Activated T-cell treated with anti-CD3 and anti-CD28 coated beads for 24 hours (primary cell): ENCODE measurements at regions not wholly inside any gene's neighbourhood (a gene's known extent, or its start where the extent isn't known, plus 50 kb on each side); places are given as distances from the start of the nearest gene placed in this dataset.

Source experiments
- DNase-seq: peaks from one replicate; pipeline ENCODE4 v3.0.0-alpha.2; 2020; ENCODE audit warnings: low read depth

DNA sequence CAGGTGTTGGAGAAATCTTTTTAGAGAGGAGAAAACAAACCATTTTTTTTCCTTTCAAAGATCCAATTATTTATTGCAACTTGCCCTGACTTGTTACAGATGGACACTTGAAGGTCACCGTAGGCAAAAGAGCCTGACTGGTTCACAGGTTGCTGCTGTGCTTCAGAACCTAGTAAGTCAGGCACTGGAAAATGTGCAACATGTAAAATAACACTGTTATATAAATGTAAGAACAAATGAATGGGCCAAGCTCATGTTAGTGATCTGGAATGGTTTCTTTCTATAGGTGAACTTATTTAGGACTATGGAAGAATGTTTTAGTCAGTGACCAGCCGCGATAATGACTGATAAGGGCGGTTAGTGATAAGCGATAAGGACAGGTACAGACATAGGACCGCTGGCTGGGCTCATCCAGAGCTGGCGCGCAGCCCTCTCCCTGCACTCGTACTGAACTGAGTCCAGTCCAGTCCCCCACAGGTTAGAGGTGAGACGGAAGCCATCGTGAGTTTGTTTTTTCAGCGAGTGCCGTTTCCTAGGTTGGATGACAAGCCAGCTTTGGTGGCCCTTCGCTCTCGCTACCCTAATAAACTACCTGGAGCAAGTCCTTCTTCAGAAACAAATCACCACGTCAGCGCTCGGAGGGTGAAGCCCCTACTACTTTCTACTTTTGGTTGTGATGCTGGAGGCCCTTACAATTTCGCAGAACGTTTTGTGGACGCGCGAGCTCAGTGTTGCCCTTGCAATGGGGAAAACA is 94.4 kb upstream of the PRDM1 start:
- peak; percentile 16 for DNase-seq

DNA sequence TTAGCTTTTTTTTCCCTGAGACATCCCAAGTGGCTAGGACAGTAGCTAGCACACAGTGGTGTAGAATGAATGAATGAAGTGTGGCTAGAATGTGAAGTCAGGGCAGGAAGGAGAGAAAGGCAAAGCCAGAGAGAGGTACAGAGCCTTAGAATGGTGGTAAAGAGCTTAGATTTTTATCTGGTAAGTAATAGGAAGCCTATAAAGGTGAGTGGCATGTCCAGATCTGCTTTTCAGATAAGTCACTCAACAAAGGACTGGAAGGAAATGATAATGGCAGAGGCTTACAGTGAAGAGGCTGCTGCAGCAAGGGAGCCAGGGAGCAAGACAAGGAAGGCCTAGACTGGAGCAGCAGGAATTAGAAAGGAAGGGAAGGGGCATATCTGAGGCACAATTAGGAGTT is 96.0 kb upstream of the PRDM1 start:
- no peak for DNase-seq

DNA sequence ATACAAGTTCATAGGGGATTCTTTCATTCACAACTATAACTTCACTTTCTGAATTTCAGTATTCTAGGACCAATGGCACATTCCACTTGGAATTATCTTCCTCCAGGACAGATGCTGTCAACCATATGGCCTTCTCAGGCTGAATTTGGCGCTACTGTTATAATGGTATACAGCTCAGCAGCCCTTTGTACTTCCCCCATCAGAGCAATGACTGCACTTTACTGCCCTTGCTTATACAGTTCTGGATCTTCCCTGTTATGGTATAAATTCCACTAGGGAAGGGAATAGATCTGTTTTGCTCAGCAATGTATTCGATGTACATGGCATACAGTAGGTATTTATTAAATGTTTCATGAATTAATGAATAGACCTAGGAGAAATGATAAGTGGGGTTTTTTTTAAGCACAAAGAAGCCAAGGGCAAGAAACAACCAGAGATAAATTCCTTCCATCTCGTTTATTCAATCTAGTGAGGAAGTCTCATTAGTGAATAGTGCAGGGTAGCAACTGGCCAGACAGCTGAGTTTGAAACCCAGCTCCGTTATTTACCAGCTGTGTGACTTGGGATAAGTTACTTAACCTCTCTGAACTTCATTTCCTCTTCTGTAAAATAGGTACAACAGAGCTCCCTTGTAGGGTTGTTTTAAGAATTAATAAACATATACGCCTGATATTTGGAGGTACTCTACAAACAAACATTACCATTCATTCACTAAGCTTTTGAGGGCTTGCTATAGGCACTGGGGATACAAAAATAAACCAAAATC is 97.1 kb upstream of the PRDM1 start:
- no peak for DNase-seq

DNA sequence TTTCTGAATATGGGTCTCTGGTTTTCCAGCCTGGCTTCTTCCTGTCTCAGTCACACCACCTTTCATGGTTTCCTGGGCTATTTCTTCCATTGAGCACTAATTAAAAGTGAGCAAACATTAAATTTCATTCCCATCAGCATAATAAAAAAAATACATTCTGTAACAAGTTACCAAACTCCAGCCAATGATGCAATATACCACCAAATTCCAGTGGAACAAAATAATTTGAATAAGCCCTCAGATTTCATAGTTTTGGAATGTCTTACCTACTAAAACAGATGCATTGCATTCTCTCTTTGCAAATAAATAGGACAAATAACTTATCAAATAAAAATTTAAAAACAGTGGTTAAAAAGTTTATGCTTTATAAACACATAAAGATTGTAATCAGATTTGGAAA is 97.8 kb upstream of the PRDM1 start:
- no peak for DNase-seq

DNA sequence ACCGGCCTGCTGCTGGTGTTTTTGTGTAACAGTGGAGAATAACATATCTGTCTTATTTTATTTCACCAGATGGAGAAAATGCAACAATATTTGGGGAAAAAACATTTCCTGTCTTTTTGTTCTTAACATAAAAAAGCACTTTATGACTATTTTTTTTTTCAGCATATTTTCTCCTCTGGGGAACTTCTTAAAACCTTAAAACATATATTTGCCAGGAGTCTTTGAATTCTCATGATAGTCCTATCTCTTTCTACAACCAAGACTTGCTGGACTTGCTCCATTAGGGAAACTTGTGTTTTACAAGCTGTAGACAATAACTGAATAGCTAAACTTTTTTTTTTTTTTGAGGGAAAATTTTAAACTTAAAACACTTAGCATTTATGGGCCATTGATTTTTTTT is 98.6 kb upstream of the PRDM1 start:
- no peak for DNase-seq

DNA sequence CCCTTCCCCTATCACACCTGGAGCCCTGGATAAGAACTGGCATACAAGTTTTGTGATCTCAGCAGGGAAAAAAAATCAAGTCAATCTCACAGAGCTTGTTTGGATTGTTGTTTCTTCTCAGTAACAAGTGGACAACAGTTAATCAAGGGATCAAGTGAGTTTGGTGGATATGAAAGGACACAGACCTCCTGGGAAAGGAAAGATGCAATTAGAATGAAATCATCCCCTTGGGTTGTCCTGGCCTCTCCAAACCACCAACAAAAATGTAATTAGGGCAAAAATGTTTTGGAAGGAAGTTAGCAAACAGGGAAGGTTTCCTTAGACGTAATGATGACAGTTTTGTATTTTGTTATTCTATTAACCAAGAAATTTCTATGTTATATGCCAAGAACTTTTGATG is 99.1 kb upstream of the PRDM1 start:
- no peak for DNase-seq

DNA sequence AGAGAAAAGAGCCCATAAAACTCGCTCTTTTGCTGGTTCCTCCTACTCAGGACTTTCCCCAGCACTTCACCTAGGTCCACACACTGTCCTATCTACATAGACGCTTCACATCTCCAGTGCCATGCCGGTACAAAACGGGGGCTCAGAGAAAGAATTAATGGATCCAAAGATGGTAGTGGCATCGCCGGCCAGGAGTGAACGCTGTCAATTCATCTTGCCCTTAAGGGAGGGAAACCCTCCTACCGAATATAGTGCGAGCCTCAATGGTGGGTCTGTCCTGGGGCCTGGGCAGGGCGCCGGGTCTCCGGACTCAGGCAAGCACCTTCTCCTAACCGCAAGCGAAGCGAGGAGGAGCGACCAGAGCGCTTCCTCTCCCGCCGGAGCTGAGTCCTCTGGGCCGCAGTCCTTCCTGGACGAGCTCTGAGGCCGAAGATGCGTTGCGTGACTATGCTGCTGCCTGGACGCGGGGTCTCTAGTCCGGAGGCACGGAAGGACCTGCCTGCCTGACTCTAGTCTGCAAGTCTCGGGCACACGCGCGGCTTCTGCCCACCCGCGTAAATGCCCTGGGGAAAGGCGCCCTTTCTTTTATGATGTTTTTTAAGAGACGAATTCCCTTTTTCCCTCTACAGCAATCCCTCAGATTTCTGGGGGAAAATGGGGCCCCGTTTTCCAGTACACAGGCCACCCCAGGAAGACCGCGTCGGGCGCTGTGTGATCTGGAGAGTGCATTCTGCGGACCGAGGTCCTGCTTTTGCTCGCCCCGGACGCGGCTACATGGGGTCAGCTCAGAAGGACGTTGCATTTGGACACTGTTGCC is 100.1 kb upstream of the PRDM1 start:
- no peak for DNase-seq

DNA sequence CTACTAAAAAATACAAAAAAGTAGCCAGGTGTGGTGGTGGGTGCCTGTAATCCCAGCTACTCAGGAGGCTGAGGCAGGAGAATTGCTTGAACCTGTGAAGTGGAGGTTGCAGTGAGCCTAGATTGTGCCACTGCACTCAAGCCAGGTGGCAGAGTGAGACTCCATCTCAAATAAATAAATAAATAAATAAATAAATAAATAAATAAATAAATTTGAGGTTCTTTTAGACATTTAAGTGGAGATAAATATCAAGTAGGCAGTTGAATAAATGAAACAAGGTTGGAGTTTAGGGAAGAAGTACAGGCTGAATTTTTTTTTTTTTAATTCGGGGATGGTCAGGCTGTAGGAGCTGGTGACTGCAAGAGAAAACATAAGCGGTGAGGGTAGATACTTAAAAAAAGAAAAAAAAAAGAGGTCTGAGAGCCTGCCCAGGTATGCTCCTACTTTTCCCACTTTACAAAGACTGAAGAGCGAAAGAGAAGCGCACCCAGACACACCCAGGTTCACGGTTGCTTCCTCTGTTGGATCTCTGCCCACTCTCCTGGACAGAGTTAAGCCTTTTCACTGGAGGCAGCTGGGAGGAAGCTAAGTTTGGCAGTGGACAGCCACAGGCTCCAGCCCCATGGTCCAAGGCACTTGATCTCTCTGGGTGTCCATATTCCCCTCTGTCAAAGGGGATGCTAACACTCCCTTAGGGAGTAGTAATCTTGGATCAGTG is 100.9 kb upstream of the PRDM1 start:
- no peak for DNase-seq

DNA sequence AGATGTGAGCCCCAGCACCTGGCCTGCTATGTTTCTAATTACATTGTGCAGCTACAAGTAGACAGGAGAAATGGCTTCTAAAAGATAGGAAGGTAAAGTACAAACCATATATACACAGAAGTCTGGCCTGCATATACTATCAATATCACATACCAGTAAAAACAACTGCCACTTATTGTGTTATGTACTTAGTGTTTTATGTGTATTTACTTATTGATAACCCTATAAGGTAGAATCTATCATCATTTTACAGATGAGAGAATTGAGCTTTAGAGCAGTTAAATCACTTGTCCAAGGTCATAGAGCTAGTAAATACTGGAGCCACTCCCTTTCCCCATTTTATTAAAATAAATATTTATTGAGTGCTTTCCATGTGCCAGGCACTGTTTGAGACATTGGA is 102.4 kb upstream of the PRDM1 start:
- no peak for DNase-seq

DNA sequence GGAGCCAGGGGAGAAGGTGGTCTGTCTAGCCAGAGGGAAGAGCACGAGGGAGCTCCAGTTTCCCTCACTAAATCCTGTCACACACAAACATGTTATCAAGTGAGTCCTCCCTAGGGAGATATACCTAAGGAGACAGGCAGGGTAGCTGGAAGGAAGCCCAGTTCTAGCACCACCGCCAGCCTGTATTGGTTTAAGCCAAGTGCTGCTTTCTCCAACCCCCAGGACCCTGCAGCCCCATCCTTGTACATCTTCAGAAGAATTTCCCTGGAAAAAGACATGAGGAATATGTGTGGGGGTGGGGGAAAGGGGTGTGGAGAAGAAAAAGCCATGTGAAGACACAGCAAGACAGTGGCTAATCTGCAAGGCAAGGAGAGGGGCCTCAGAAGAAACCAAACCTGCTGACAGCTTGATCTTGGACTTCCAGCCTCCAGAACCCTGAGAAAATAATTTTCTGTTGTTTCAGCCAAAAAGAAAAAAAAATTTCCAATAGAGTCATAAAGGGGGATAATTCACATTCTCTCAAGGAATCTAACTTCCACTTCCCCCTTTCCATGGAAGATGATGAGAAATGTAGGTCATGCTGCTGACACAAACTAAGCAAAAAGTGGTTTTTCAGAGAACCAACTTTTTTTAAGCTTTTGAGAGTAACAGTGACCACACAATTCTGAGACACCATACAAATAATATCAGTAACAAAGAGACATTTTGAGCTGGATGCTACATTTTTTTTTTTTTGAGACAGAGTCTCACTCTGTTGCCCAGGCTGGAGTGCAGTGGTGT is 103.2 kb upstream of the PRDM1 start:
- no peak for DNase-seq

DNA sequence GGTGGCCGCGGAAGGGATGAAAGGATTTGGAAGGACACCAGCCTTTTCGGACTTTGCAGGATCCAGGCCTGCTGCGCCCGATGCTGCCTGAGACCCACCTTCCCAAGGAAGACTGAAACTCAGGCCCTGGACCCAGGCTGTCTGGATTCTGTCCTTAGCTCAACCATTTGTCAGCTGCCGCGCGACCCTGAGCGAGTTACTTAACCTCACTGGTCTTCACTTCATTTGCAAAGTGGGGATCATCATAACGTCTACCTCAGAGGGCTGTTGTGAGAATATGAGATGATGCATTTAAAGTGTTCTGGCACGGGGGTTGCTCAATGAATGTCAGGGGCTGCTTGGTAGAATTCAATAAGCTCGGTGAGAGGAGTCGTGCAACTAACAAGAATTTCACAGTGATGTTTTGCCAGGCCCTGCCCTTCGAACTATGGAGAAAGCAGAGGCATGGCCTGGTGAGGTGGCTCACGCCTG is 104.2 kb upstream of the PRDM1 start:
- no peak for DNase-seq

DNA sequence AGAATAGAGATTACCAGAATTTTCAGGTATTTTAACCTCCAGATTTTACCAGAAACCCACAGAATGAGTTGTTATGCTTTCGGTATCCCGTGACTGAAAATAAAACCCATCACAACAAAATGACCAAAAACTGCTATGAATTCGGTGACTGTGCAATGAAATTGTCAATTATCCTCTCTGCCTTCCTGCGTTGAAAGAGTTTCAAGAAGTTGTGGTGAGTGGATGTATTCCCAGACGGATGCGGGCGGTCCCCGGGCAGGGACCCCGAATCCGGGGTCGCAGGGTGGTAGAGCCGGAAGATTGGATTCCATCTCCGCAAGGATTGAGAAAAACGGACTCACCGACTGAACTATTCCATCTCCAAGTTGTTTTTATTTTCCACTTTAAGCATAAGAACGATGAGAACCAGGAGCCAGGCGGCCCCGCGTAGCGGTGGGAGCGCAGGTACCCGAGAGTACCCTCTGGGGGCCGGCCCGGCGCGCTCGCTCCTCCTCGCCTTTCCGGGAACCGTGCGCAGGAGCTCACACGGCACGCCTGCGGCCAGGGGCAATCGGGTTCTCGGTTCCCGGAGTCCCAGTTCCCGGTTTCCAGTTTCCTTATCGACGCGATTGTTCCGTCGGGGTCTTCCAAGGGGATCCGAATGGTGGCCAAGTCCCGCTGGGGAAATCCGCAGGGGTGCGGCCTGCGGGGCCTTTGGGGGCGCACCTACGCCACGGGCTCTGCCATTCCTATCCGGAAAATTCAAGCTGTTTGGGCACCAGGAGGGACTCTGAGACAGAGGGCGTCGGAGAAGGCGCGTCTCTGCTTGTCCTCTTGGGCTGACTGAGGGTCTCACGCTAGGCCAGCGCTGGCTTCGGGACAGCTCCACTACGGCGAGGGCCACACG is 104.9 kb upstream of the PRDM1 start:
- DNase-seq = no peak

DNA sequence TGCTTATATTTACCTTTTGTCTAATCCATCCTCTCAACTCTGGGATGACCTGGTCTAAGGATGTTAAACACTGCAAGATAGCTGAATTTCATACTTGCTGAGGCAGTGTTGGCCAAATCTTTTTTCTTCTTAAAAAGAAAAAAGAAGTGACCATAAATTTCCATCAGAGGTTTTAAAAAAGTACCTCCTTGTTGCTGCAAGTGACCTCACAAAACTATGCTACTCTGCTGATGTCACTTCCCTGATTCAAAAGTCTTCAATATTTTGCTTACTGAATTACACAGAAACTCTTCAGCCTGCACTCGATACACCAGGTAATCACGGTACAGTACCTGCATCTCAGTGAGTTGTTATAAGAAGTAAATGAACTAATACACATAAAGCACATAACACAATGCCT is 107.2 kb upstream of the PRDM1 start:
- no peak for DNase-seq

DNA sequence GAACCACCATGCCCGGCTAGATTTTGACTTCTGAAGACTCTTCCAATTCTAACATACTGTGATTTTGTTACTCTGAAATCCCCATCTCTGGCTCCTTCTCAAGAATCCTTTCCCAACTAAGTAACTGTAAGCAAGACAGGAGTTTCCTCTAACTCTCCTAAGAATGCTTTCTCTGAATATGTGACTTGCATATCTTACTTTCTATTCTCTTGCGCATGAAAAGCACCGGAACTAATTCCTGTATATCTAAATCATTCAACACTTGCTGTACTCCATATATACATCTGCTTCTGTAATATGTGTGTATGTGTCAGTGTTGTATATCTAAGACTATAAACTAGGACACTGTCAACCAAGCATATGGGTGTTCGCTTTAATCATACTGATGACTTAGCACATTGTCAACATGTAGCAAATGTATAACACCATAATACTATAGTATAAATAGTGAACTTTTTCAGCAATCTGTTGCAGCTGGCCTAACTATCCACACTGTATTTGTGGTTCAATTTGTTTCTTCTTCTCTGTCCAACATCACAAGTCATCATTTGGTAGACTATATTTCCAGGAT is 108.1 kb upstream of the PRDM1 start:
- DNase-seq = no peak

DNA sequence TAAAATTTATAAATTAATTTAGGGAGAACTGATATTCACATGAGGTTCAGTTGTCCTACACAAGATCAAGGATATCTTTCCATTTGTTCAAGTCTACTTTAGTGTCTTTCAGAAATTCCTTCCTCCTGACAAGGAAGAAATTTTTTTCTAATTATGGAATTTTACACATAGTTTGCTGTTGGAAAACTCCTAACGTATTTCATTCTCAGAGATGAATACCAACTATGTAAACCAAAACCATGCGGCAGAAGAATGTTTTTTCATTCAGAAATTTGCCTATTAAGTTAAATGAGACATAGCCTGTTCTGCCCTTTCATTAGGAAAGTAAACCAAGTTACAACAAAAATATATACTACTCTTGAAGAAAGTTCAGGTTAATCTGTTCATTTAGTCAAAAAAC is 111.2 kb upstream of the PRDM1 start:
- no peak for DNase-seq

DNA sequence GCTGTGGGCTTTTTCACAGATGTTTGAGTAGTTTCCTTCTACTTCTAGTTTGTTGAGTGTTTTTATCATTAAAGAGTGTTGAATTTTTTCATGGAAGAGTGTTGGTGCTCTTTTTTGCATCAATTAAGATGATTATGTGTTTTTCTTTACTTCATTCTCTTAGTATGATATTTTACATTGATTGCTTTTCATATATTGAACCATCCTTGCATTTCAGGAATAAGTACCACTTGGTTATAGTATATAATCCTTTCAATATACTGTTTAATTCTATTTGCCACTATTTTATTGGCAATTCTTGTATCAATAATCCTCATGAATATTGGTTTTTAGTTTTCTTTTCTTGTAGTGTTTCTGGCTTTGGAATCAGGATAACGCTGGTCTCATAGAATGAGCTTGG is 113.7 kb upstream of the PRDM1 start:
- DNase-seq = no peak

DNA sequence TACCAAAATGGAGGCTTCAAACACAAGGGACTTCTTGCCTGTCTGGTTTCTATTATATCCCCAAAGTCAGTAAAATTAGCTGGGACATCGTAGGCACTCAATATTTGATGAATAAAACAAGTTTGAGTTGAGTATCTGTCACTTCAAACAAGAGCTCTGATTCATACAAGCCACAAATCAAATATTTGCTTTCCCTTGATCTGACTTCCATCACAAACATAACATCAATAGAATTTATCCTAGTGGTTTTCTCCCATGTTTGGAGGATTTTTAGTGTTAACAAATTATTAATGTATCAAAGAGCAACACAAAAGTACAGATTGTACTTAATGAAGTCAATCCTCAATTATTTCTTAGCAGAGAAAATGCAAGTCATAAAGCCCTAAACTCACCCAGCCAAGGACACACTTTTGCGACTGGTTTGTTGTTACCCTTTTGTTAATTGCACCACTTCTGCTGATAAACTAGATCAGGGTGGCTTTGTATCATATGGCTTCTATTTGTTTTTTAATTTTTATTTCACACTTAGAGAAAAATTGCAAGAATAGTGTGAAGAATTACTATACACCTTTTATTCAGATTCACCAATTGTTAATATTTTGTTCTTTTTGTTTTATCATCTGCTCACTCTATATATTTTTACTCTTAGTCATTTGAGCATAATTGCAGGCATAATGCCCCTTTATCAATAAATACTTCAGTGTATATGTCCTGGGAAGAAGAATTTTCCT is 117.4 kb upstream of the PRDM1 start:
- no peak for DNase-seq

DNA sequence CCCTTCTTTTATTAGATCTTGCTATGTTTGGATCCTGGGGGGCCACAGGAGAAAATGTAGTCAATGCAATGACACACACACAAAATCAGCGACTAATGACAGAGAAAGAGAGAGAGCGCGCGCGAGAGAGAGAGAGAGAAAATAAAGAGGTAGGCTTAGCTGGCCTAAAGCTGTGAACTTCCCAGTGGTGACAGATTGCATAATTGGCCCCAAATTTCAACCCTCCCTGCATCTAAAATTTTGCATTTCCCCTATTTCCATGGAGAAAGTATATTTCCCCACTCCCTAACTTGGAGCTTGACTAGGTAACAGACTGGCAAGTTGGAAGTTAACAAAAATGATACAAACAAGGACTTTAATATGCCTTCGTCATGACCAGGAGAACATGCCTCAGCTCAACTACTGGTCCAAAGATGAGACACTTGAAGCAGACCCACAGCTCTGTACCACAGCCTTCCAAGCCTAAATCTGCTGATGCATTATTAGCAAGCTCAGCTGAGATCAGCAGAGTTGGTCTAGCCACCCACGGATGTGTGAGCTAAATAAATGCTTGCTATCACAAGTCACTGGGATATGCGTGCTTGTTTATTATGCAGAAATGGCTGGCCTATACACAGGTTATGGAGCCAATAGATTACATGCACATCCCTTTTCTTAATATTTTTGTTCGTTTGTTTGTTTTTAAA is 118.1 kb upstream of the PRDM1 start:
- DNase-seq = no peak

DNA sequence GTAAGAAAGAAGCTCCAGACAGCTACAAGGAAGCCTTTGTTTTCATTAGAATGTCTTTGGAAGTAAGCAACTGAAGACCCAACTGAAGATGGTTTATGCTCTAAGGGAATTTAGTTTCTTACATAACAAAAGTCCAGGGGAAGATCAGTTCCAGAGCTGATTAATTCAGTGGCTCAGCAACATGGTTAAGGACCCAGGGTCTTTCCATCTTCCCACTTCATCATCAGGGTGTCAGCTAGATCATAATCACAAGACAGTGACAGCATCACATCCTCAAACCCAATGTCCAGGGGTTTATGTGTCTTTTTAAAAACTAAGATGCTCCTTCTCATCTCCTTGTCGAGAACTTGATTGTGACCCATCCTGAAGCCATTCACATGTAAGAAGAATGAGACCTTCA is 119.7 kb upstream of the PRDM1 start:
- DNase-seq = no peak
